ENCODE measurements at regions not wholly inside any gene's neighbourhood (a gene's known extent, or its start where the extent isn't known, plus 50 kb on each side); places are given as distances from the start of the nearest gene placed in this dataset.
"Not testable (repeated sequence)": the region's sequence is repeated elsewhere in the genome, so short reads cannot be mapped to it uniquely, and the experiment has no call there.

DNA sequence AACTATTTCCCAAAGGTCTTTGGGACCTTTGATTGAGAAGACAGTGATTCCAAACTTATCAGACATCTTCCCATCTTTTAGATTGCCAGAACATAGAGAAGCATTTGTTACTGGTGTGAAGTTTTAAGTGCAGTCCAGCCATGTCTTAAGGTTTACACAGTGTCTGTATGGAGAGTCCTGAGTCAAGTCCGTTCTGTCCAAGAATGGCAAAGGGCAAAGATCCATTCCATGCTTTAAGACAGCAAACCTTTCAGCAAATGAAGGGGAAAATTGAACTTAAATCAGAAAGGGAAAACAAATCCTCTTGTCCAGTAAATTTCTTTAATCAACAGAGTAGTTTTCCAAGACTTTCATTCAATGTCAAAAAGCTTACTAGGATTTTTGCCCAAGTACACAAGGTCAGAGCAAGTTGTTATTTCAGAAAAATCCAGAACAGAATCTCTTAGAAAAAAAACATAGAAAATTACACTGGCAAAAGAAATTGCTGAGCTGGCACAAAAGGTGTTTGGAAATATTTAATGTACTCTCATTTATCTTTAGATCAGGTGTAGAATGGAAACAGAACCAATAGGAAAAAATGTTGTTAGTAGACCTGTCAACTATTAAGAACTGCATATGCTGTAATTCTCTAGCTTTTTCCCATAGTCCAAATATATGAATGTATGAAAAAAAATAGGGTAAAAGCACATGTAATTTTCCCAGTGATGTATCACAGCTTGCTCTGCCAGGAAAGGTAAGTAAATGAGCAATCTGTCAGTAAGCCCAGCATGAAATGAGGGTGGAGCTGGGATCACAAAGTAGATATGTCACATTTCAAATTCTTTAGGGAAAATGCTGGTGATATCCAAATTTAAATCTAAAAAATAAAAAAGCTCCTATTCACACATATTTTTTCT lies 1099.9 kb downstream of the TUSC7 start:
- DNase-seq = no peak

DNA sequence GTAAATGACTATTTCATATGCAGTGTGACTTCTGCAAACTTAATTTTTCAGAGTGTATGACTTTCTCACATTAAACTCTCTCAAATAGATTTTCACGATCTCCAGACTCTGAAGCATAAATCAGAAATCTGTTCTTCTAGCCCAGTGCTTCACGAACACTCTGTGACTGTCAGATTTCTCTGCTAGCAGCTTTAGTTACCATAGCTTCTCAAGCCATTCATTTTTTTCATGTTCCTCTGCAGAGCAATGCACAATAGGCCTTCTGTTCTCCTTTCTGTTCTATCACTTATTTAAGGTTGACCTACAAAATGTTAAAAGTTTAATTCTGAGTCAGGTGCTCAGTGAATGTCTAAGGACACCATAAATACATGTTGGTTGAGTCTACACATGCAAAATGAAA lies 1102.2 kb downstream of the TUSC7 start:
- DNase-seq = no peak

DNA sequence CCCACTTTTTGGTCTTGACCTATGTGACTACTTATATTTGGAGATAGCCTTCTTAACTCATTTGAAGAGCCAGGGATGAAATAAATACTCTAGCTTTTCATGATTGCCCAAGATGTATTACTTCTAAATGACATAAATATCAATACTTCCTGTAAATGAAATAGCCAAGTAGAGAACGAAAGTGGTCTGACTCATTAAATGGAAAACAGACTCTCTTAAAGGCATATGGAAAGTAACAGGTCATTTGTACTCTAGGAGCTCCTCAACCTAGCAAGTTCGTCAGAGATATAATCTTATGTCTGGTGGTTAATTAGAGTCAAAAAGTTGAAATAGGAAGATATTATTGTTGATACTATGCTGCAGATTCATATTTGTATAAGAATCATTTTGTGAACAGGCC lies 1105.4 kb downstream of the TUSC7 start:
- no peak for DNase-seq

DNA sequence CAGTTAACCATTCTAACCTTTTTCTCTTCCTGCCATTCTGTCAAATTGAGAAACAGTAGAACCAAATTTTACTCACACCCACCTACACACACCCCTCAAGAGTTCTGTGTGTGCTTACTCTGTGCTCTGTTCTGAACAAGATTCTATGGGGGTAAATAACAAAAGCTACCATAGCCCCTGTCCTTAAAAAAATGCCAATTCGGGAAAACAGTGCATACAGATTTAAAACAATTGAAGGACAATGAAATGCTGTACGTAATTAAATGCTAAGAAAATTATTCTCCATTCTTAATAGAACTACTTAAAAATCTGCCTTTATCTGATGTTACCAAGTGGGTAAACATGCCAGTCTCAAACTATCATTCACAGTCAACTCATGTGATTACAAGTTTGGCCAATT lies 1107.5 kb downstream of the TUSC7 start:
- no peak for DNase-seq

DNA sequence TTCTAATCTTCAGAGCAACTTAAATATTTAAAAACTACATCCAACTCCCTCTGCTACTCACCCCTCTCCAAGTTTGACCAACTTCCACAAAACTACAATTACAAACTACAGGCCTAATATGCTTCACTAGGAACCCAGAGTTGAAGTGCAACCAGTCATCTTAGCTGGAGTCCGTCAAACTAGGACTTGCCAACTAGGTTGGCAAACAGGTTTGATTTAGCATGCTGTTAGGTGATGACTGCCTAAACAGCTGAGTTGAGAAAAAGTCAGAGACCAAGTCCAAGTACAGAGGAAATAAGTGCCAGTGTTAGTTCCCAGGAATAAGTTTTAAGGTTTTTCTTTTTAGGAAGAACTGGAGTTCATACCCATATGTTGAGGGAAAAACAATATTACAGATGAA lies 1109.0 kb downstream of the TUSC7 start:
- DNase-seq = no peak

DNA sequence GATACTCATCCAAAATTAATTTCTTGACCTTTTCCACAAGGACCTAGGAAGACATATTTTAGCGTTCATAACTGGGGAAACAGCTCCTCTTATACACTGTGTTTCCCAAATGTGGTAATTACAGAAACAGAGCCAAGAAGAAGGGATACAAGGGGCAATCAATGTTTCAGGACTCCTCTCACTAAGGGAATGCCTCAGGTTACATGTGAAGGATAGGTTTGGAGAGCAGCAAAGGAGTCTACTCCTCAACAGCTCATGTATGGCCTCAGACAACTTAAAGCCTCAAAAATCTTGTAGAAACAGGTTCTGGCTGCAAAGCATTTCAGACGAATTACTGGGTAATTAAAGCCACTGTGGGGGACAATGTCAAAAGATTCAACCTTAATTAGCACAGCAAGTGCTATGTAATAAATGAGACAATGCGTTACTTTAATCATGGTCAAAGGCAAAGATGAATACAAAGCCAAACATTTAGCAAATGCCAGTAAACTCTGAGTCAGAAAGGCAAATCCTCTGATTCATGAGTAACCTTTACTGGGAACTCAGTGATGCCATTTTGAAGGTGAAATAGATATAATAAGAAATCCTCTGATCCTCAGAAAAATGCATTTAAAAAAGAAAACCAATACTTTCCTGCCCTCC lies 1111.2 kb downstream of the TUSC7 start:
- DNase-seq = no peak

DNA sequence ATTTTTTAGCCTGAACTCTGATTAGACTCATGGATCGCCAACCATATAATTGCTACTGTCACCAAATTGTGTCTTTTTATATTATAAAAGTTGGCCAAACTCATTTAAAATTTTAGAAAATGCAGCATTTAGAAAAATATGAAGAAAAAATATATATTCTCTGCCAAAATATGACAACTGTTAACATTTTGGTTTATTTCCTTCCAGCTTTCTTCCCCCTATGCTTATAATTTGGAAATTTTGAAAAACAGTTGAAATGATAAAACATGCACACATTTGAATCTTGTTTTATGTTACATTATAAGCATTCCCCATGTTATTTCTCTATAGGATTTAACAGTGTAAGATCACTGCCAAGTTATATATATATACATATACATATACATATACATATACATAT lies 1112.8 kb downstream of the TUSC7 start:
- DNase-seq = no peak

DNA sequence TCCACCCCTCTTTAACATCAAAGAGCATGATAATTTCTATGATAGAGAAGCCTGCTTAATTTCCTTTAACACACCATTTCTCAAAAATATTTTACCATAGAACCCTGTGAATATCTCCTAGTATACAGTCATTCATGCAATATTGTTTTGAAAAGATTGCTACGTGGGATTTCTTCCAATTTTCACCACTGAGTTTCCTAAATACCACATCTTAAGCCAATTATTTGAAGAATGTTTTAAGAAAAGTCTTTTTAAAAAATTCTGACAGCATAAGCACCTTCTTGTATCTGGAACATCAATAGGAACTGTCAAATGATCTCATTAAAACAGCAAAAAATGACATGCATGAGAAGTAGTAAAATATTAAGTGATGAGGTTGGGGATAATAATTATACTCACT lies 1126.7 kb downstream of the TUSC7 start:
- no peak for DNase-seq

DNA sequence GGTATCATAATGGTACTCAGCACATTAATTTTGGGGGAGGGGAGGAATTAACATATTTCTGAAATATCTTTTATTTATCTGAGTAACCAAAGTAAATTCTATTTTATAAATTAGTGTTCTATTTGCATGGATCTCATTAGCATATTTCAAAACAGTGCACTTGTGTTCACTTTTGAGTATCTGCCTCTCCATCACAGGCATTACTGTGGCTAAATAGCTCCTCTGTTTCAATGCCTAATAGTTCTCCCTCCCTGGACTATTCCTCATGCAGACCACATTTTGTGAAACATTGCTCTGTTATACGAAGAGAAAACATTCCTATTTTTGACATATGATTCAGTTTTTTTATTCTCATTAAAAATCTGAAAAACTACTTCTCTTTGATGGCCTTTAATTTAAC lies 1127.8 kb downstream of the TUSC7 start:
- DNase-seq = no peak

DNA sequence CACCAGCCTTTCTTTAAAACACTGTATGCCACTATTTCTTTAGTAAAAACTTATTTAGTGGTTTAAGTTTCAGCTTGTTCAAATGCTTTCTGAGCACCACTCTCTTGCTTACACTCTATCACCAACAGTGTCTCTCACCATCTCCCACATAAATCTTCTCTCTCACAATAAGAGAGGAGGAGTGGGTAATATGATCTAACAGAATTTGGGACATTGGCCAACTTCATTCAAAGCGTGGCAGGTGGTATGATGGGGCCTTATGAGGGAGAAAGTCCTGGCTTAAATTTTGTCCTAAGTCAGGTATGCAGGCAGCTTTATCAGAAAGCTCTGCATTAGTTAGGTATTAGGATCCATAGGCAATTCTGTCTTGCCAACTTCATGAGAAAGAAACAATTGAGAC lies 1132.5 kb downstream of the TUSC7 start:
- no peak for DNase-seq

DNA sequence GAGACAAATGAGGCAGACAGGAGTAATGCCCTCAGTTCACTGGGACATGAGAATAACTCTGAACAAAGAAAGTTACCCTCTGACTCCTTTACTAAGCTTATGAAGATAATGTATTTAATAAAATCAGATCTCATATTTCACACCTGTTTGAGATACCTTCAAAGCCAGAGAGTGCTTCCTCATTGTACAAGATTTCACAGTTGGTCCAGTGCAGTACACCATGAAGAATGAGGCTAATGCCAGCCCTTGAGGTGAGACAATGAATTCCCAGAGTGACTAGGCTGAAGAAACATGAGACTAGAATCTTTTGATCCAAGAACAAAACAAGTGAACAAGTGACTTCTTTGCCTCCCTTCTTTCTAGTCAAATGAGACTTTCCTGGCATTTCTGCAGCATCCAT lies 1133.8 kb downstream of the TUSC7 start:
- DNase-seq = no peak

DNA sequence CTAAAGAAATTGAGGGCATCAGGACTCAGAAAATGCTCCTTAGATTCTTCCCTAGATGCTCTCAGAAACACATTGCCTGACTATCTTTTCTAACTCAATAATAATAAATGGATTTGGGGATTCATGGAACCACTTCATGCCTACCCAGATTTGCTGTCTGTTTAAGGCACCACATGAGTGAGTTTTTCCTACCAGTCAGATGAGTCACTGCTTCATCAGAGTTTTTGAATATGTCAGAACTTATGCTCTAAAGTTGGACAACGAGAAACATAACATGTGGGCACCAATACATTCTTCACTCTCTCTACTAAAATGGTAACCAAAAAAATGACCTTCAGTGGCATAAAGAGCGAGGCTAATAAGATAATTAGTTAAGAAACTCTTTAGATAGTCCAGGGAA lies 1135.1 kb downstream of the TUSC7 start:
- no peak for DNase-seq

DNA sequence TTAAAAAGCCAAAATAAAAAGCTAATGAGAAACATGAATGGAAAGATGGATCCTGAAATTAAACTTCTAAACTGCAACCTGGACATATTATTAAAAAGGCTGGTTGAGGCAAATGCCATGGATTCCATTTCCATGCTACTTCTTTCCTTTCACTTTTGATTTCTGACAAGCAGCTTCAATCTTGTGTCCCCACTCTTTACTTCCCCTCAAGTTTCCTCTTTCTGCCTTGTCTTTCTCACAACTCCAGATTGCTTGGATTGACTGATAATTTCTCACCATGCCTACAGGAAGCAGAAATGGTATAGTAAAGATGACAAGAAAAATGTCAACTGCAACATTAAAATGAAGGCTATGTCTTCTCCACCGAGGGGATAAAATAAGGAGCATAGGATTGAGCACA lies 1136.7 kb downstream of the TUSC7 start:
- DNase-seq = no peak

DNA sequence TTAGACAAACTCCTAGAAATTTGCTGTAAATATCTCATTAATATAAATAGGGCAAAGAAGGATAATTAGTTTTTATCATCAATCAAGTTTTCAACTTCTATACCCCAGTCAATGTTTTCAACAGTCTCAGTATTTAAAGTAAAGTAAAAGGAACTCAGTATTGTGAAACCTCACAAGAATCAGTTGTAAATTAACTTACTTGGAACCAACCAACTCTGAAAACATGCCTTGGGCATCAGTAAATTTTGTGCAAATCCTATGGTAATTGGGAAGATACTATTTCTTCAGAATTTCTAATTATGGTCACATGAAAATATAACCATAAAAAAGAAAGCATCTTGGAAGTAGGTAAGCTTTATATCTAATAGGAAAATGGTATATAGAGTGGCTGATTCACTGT lies 1139.0 kb downstream of the TUSC7 start:
- no peak for DNase-seq

DNA sequence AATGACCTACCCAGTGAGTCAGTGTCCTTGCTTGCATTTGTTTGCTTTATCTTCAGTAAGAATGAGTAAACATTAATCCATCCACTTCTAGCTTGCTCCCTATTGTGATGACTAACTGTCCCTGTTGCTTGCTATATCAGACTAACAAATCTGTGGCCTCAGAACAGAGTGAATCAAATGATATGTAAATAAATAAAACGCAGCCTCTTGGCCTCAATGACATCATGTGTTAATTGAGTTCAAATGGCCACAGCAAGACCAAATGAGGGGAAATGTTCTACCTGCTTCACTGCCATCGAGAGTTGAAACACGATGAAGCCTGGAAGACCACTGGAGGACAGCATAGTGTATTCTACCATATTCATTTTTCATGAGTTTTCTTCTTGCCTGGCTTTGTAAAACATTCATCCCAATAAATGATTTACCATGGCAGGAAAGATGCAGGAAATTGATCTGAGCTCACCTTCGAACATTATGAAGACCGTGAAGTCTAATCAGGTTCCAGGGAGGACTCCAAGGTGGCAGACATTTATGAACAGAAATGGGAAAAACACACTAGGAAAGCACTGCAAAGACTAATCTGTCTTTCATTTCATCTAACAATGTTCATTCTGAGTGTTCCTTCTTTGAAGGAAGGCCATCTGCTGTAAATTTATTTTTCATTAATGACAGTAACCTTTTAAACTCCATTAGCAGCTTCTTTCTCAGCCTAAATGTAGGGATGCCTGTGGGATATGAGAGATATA lies 1144.5 kb downstream of the TUSC7 start:
- no peak for DNase-seq

DNA sequence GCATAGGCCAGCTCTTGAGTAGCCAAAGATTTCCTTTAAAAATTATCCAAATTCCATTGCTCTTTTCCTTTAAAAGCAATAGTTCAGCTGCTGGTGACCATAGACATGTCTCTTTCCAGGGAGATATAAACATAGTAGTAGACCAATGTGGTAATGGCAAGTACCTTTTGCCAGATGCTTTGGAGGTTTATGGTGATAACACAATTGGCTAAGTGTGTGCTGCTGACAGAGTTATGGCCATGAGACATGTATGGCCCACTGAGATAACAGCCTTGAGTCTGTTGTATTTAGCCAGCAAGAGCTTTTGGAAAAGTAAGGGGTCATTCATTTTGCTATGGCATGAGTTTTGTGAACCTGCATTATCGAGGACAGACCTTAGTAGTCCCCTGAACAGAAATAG lies 1146.8 kb downstream of the TUSC7 start:
- no peak for DNase-seq

DNA sequence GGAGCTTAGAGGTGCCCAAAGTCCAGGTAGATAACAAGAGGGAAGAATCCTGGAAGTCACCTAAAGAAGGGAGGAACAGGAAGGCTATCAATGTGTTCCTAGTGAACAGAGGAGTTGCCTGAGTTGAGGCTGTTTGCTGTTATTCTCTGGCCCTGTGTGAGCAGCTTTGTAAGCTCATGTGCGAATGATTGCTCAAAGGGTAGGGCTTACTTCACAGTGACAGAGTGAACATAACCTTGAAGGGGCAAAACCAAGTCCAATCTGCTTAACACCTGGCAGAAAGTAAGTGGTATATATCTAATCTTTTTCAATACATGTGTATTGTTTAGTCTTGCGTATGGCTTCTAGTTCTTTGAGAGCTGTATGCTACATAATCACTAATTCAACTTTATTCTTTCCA lies 1153.6 kb downstream of the TUSC7 start:
- no peak for DNase-seq

DNA sequence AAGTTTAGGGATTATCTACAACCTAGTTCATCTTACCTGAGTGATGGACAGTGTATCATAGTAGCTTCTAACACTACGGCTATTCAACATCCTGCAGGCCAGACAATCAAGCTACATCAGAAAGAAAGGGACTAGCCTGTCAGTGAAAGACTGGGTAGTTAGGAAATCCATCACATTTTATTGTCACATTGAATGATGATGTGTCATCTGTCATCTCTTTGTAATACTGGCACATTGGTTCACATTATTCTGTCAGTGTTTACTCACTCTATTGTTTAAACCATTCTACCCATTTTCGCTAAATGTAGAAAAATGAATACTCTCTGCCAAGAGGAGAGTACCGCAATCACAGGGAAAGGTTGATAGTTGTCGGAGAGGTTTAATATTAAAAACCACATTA lies 1155.8 kb downstream of the TUSC7 start:
- no peak for DNase-seq

DNA sequence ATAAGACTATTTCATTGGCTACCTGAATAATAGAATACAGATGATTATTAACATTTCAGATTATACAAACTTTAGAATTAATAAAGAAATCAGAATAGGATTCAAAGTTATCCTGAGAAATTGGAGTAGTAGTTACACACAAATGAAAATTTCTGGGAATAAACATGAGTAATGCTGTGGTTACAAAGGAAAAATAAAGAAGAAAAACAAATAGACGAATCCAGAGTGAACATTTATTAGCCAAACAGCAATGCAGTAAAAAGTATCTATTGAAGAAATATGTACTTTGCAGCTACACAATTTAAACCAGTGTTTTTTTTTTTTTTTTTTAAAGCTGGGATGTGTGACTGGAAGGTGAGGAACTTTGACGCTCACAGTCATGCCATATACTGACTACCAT lies 1159.2 kb downstream of the TUSC7 start:
- no peak for DNase-seq

DNA sequence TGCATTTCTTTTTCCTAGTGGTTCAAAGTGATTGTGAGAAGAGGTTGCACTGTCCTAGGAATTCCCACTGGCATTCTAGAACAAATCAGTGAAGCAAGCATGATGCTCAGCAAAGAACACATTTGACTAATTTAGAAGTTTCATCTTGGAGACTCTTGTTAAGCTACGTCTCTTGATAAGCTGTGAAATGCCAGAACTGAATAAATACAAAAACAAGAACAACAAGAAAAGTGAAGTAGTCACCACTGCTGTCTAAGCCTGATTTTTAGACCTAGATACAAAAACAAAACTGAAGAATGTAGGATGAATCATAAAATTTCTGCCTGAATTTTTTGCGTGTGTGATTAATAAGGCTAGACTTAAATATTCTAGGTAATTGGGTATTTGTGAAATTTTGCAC lies 1162.4 kb downstream of the TUSC7 start:
- DNase-seq = no peak

DNA sequence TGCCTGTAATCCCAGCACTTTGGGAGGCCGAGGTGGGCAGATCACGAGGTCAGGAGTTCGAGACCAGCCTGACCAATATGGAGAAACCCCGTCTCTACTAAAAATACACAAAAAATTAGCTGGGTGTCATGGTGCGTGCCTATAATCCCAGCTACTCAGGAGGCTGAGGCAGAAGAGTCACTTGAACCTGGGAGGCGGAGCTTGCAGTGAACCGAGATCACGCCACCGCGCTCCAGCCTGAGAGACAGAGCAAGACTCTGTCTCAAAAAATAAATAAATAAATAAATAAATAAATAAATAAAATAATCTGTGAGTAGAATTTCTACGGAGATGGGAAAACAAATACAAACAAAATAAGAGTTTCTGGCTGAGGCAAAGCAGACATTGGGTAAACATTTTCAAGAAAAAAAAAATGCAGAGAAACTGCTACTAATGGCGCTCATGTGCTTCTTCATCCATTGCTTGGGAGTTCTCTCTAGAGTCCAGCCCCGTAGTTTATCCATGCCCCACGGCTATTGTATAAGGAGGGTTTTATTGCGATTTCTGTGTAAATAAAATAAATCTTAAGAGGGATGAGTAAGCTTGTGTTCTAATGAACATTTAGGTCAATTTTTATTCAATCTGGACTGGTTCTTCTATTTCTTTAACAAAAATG lies 1161.9 kb downstream of the IGSF11 start:
- not testable (repeated sequence) for DNase-seq

DNA sequence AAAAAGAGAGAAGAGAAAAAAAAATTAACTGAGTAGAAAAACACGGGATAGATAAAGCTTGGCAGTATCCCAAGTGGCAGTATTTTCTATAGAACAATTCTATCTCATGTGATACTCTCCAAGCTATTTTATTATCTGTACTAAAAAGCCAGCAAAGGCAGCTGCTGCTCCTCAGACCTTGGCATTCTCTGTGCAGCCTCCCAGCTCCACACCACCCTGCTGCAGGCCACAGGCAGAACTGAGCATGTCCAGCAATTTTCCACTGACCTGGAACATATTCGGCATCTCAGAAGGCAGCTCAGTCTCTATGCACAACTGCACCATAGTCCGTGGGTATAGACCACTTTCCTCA lies 1161.4 kb downstream of the IGSF11 start:
- no peak for DNase-seq

DNA sequence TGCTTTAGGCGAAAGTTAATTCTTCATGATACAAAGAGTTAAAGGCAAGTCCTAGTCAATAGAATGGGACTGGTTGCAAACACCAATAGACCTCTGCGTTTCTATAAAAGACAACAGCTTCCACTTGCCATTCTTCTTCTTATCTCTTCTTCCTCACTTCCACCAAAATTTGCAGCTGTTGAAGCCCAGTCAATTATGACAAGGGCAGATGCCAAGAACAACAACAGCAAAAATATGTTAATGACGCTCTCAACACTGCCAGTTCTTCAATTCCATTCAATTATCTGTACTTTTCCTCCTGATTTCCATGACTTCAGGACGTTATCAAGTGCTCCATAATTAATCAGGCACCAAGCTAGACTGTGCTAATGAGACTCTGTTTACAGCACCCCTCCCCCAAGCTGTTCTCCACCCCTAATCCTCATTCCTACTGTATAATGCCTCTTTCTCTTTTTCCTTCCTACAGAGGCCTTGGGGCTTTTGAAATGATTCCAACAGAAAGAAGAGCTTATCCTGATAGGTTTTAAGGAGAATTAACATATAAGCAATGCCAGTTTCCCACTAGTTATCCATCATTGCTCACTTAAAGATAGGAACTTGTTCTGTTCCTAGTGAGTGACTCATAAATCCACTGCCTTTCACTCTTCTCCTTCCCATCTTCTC lies 1160.5 kb downstream of the IGSF11 start:
- no peak for DNase-seq

All from T-helper 1 cell (primary cell).